GM12878 (cell line): ENCODE measurements at regions not wholly inside any gene's neighbourhood (a gene's known extent, or its start where the extent isn't known, plus 50 kb on each side); places are given as distances from the start of the nearest gene placed in this dataset.

Experiments used
- ATAC-seq: fragments of 200-7000 bp; cut with Tn5 transposase; 3 replicates; pipeline ENCODE4 v1.9.1; 2020; ENCODE audit warnings: mild to moderate bottlenecking, moderate library complexity
- BruUV-seq: library from RNA; stranded (reverse); fragments of 400-500 nt; replicated peaks from 2 replicates; lab custom pipeline; 2021; lab: Mats Ljungman, UMichigan
- CTCF ChIA-PET: fragments of 300-600 bp; sonication (Branson Sonifier 250); formaldehyde crosslinking; extraction: SDS; loops from one replicate; lab custom pipeline; 2021; ENCODE audit warnings: inconsistent platforms; lab: Yijun Ruan, JAX
- POLR2A ChIA-PET: fragments of 350-600 bp; formaldehyde crosslinking; extraction: SDS; loops from one replicate; lab custom pipeline; 2021; ENCODE audit warnings: inconsistent platforms; lab: Charles Lee
- RAD21 ChIA-PET: fragments of 300-600 bp; sonication (Branson Sonifier 250); formaldehyde crosslinking; loops from one replicate; lab custom pipeline; 2023; ENCODE audit warnings: antibody characterized with exemption; ENCODE audit not compliant: unreplicated experiment; lab: Charles Lee
- SMC1A ChIA-PET: fragments of 300-600 bp; sonication (Branson Sonifier 250); formaldehyde crosslinking; loops from one replicate; lab custom pipeline; 2023; ENCODE audit not compliant: unreplicated experiment, uncharacterized antibody; lab: Charles Lee
- DNase-seq: peaks from one replicate; pipeline ENCODE4 v3.0.0-alpha.2; 2011; ENCODE audit warnings: low read depth, low spot score
- FAIRE-seq: peaks from 3 replicates; lab custom pipeline; 2011; peaks lifted over from hg19 to GRCh38; lab: Jason Lieb, UNC
- H2AFZ ChIP-seq: 2 replicates; pipeline ENCODE4 v1.6.0; 2011; ENCODE audit warnings: low read depth, low read length, control low read depth; ENCODE audit not compliant: control insufficient read depth
- H3K27ac ChIP-seq: 2 replicates; pipeline ENCODE4 v1.5.1; 2011; ENCODE audit warnings: control low read depth; ENCODE audit not compliant: control insufficient read depth, insufficient read depth
- H3K27me3 ChIP-seq, 2 experiments: replicated peaks in 1 of 2; 2 replicates each; pipeline versions ENCODE4 v1.6.0 to v1.6.1; 2011; ENCODE audit warnings: low read length in 1 of 2; ENCODE audit not compliant: control insufficient read depth in 2 of 2, insufficient read depth in 2 of 2
- H3K36me3 ChIP-seq, 2 experiments: 2 replicates each; pipeline ENCODE4 v1.5.1; 2011; ENCODE audit warnings: low read length in 1 of 2; ENCODE audit not compliant: control insufficient read depth in 2 of 2, insufficient read depth in 2 of 2
- H3K4me1 ChIP-seq: 2 replicates; pipeline ENCODE4 v1.6.1; 2011; ENCODE audit warnings: mild to moderate bottlenecking, low read length, moderate library complexity, mixed read lengths; ENCODE audit not compliant: control insufficient read depth, insufficient read depth
- H3K4me2 ChIP-seq: 2 replicates; pipeline ENCODE4 v1.6.0; 2011; ENCODE audit warnings: control low read depth; ENCODE audit not compliant: control insufficient read depth, insufficient read depth
- H3K4me3 ChIP-seq: fragments of 200-600 bp; sonication (generic); 2 replicates; pipeline ENCODE4 v1.5.1; 2016
- H3K79me2 ChIP-seq: 2 replicates; pipeline ENCODE4 v1.6.0; 2011; ENCODE audit warnings: low read length; ENCODE audit not compliant: control insufficient read depth, insufficient read depth
- H3K9ac ChIP-seq: 2 replicates; pipeline ENCODE4 v1.8.0; 2011; ENCODE audit warnings: low read length, control low read depth, mixed read lengths; ENCODE audit not compliant: control insufficient read depth, insufficient read depth
- H3K9me3 ChIP-seq: replicated peaks from 3 replicates; pipeline ENCODE4 v1.5.1; 2011; ENCODE audit warnings: mild to moderate bottlenecking, low read length; ENCODE audit not compliant: control insufficient read depth, insufficient read depth
- H4K20me1 ChIP-seq: 2 replicates; pipeline ENCODE4 v1.6.0; 2011; ENCODE audit not compliant: control insufficient read depth, insufficient read depth
- FOXM1 ChIP-seq: IDR thresholded peaks from 2 replicates; pipeline ENCODE4 v1.6.1; 2012; ENCODE audit warnings: low read depth, mild to moderate bottlenecking, inconsistent platforms, low read length, moderate library complexity
- IKZF2 ChIP-seq, 2 experiments: fragments of 450-650 bp; IDR thresholded peaks; 2 replicates each; pipeline ENCODE4 v1.6.1; 2017; ENCODE audit warnings: mild to moderate bottlenecking in 2 of 2, moderate library complexity in 2 of 2
- POLR2AphosphoS5 ChIP-seq: IDR thresholded peaks from 2 replicates; pipeline ENCODE4 v1.6.1; 2011; ENCODE audit warnings: mild to moderate bottlenecking, low read length, inconsistent platforms
- RUNX3 ChIP-seq: IDR thresholded peaks from 2 replicates; pipeline ENCODE4 v1.6.1; 2012; ENCODE audit warnings: low read length, inconsistent platforms
- SKIL ChIP-seq: fragments of 450-650 bp; IDR thresholded peaks from 2 replicates; pipeline ENCODE4 v1.6.1; 2017; ENCODE audit warnings: mild to moderate bottlenecking, low read depth, inconsistent platforms; ENCODE audit not compliant: poor library complexity, severe bottlenecking
- ZBTB4 ChIP-seq: fragments of 450-650 bp; formaldehyde crosslinking; IDR thresholded peaks from 2 replicates; pipeline ENCODE4 v1.4.0; 2022; ENCODE audit warnings: mild to moderate bottlenecking, moderate library complexity
- ZNF217 ChIP-seq: fragments of 450-650 bp; IDR thresholded peaks from 2 replicates; pipeline ENCODE4 v1.6.1; 2017; ENCODE audit warnings: antibody characterized with exemption, mild to moderate bottlenecking
- WGBS: methylation state at CpG from one replicate; pipeline ENCODE4 v1.1.6; 2016; ENCODE audit warnings: low lambda C conversion rate; ENCODE audit not compliant: insufficient replicate concordance, insufficient coverage; ENCODE audit errors: missing lambda C conversion rate; 5-methylcytosine and 5-hydroxymethylcytosine counted together
- in situ Hi-C: fragments of 300-500 bp; cut with MboI; formaldehyde crosslinking; loops from 9 replicates; pipeline ENCODE4 v1.14.3; 2018; ENCODE audit warnings: mixed read lengths
- intact Hi-C: fragments of 100-400 bp; cut with micrococcal nuclease; formaldehyde crosslinking; loops from one replicate; pipeline ENCODE4 v1.14.2; 2022; ENCODE audit not compliant: unreplicated experiment

DNA sequence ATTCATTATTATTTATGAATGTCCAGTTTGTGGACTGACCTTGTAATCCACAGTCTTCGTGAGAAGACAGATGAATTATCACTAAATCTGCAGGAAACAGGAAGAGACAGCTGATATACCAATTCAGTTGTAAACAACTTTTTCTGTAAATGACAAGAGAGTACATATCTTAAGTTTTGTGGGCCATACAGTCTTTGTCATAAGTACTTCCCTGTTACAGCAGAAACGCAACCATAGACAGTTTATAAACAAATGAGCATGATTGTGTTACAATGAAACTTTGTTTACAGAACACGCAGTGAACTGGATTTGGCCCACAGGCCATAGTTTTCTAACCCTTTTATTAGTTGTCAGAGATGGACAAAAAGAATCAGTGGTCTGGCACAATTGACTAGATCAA lies 443.4 kb downstream of the PDGFC start (continued):
- TF ChIP-seq POLR2AphosphoS5: no peak

DNA sequence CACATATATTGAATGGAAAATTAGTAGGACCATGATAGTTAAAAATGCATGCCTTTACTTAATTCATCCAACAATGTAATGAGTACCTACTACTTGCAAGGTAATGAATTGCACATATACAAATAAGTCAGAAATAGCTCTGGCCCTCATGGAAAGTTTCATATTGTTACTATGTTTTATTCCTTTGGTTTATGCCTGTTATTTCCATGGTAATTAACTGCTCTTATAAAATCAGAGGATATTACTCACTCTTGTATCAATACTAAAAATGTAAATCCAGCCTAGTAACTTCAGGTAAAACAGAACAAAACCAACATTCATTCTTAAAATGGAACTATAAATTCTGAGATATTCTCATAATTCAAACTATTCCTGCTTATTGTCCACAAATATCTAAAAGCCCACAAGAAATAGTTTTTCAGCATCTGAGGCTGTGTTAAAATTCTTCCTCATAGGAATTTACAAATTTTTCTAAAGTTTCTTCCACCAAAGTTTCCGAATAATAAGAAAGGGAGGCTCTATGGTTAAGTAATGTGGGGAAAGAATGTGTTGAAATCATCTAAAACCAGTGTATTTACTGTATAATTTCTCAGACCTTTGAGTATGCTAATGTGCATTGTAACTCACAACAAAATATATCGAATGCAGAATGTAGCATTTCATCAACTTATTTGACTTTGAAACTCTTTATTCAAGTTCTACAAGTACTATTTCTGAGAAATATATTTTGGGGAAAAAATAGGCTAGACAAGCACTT lies 444.2 kb downstream of the PDGFC start:
- intact Hi-C loops: no loop called here
- no peak overlapping the region for H3K27ac ChIP-seq

More for the DNA sequence above, 444.2 kb downstream of the PDGFC start:
- Histone ChIP-seq H3K4me3 (no peak overlapping the region), H4K20me1 (no peaks in the 10 kb centered on the region), H3K79me2 (no peaks in the 10 kb centered on the region), H3K9me3 (no peaks in the 10 kb centered on the region), H2AFZ (no peak overlapping the region), H3K4me2 (no peak overlapping the region), H3K4me1 (no peaks in the 10 kb centered on the region), H3K9ac (no peak overlapping the region), H3K36me3 (no peaks in the 10 kb centered on the region), H3K27me3 (no peaks in the 10 kb centered on the region)
- SMC1A ChIA-PET: no interaction called here
- 0% methylated on average over 2 of the region's 2 CpGs for WGBS
- CTCF ChIA-PET: no interaction called here
- BruUV-seq: no TSS peak
- POLR2A ChIA-PET: no interaction called here
- DNase-seq (no peak), FAIRE-seq (no peak), ATAC-seq (no peak)
- no peak for TF ChIP-seq SKIL
- no peak for TF ChIP-seq ZNF217
- no peak for TF ChIP-seq RUNX3
- no peak for TF ChIP-seq FOXM1
- no peak for TF ChIP-seq ZBTB4 (CRISPR knock-in tag)
- TF ChIP-seq IKZF2 (IDR thresholded peaks at IDR 0.05): no peak
- in situ Hi-C loops: no loop called here
- RAD21 ChIA-PET: no interaction called here
